ENCODE measurements at regions not wholly inside any gene's neighbourhood (a gene's known extent, or its start where the extent isn't known, plus 50 kb on each side); places are given as distances from the start of the nearest gene placed in this dataset.

DNA sequence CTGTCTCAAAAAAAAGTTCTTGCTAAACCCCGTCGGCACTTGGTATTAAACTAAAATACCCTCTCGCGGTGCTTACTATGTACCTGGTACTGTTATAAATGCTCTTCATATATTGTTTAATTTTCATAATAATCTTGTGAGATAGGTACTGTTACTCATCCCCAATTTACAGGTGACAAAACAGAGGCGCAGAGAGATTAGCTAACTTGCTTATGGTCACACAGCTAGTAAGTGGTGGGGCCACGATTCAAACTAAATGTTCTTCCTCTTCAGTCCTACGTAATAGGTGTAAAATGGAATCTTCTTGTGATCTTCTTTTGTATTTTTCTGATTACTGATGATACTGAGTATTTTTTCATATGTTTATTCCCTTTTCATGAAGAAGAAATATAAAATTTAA, 51.3 kb downstream of the TET3 start:
- no peak for DNase-seq (ENCODE audit: low read depth)
- TF ChIP-seq, protein P1, sequence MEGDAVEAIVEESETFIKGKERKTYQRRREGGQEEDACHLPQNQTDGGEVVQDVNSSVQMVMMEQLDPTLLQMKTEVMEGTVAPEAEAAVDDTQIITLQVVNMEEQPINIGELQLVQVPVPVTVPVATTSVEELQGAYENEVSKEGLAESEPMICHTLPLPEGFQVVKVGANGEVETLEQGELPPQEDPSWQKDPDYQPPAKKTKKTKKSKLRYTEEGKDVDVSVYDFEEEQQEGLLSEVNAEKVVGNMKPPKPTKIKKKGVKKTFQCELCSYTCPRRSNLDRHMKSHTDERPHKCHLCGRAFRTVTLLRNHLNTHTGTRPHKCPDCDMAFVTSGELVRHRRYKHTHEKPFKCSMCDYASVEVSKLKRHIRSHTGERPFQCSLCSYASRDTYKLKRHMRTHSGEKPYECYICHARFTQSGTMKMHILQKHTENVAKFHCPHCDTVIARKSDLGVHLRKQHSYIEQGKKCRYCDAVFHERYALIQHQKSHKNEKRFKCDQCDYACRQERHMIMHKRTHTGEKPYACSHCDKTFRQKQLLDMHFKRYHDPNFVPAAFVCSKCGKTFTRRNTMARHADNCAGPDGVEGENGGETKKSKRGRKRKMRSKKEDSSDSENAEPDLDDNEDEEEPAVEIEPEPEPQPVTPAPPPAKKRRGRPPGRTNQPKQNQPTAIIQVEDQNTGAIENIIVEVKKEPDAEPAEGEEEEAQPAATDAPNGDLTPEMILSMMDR (IDR thresholded peaks at IDR 0.05; ENCODE audit: insufficient read depth, low read depth, low read length) = no peak
- H3K4me3 ChIP-seq (ENCODE audit: low read depth, low read length) = no peak overlapping the region

DNA sequence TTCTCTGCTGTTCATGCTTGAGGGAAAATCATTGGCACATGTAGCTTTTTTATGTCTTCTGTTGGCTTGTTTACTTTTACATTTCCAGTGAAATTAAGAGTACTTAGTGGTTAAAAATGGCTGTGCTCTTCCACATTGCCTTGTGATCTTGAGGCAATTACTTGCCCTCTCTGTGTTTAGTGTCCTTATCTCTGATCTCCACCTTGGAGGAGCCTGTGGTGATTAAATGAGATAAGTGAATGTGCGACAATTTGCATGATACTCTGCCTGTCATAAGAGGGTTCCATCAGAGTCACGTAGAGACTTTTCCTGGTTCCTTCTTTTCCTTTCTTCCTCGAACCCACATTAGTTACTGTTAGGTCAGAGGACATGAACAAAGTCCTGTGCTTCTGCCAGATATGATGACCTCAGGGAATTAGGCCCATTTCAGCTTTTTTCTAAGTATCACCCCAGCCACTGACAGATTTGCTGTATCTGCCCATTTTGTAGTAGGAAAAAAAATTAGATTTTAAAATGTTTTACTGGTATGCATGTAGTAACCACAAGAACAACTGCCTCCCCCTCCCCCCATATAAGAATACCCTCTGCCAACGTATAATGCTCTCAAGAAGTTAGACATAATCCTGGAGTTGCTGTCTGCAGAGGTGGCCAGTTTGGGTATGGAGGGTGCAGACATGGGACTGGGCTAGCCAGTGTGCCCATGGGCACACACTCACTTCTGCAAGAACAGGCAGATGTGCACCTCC, 51.9 kb downstream of the TET3 start:
- peak; percentile 64 for DNase-seq (ENCODE audit: low read depth)
- TF ChIP-seq, protein P1 (IDR thresholded peaks at IDR 0.05; ENCODE audit: insufficient read depth, low read depth, low read length) = no peak
- H3K4me3 ChIP-seq (ENCODE audit: low read depth, low read length) = no peak overlapping the region

DNA sequence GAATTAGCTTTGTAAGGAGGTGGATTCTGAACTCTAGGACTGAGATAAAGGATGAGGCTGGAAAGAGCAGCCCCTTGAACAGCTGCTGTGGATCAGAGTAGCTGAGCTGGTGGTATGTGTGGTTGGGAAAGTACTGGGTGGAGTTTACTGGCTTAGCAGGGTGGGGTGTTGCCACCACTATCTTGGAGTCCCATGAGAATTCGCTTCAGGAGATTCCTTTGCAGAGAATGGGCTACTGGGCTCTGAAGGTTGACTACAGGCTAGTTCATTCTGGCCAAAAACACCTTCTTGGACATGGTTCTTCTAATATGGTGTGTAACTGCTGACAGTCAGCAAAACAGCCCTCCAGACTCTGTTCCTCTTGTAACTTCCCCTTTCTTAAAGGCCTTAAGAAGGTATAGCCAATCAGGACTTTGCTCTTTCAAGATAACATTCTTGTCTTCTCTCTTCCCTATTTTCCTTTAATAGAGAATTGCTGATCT, 52.7 kb downstream of the TET3 start:
- peak; percentile 91 for DNase-seq (ENCODE audit: low read depth)
- no peak overlapping the region for H3K4me3 ChIP-seq (ENCODE audit: low read depth, low read length)
- TF ChIP-seq, protein P1 (IDR thresholded peaks at IDR 0.05; ENCODE audit: insufficient read depth, low read depth, low read length) = no peak

DNA sequence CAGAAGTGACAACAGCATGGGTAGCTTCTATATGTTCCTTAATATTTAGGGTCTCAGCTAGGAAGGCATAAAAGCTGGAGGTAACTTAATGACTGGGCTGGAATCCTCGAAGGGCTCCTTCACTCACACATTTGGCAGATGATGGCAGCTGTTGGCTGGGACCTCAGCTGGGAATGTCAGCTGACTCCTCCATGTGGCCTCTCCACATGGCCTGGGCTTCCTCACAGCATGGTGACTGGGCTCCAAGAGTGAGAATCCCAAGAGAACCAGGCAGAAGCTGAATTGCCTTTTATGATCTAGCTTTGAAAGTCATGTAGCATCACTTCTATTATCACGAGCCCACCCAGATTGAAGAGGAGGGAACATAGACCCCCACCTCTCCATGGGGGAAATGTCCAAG, 54.9 kb downstream of the TET3 start:
- no peak for DNase-seq (ENCODE audit: low read depth)
- TF ChIP-seq, protein P1 (IDR thresholded peaks at IDR 0.05; ENCODE audit: insufficient read depth, low read depth, low read length) = no peak
- H3K4me3 ChIP-seq (ENCODE audit: low read depth, low read length) = no peak overlapping the region

DNA sequence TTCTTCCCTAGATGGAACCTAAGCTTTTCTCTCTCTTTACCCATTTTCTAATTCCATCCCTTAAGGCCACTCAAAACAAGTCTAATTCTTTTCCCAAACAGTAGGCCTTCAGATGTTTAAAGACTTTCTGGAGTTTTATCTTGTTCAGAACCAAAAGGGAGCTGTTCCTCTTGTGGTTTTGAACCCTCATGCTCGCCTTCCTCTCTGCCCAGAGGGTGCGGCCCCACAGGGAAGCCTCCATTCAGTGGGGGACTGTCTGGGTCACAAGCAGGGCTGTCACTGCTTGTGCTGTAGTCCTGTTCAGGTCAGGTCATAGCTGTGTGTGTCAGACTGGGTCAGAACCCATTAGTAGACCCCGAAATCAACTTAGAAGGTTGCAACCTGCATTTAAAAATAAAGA, 56.5 kb downstream of the TET3 start:
- TF ChIP-seq, protein P1 (IDR thresholded peaks at IDR 0.05; ENCODE audit: insufficient read depth, low read depth, low read length) = no peak
- H3K4me3 ChIP-seq (ENCODE audit: low read depth, low read length) = no peak overlapping the region
- DNase-seq (ENCODE audit: low read depth) = no peak

DNA sequence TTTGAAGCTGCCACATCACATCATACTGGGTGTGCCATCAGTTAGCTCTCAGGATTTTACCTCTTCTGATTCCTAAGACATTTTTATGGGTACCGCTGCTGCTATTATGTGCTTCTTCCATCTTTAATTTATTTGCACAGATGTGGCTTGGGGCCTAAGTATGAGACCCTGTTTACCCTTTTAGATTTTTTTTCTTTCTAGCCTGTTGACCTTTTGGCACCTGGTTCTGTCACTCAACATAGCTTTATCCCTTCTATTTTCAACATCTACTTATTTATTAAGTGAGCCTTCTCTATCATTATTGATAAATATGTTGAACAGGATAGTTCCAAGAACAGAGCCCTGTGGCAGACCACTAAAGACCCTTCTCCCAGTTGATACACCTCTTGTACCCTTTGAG, 57.0 kb downstream of the TET3 start:
- TF ChIP-seq, protein P1 (IDR thresholded peaks at IDR 0.05; ENCODE audit: insufficient read depth, low read depth, low read length) = no peak
- no peak overlapping the region for H3K4me3 ChIP-seq (ENCODE audit: low read depth, low read length)
- DNase-seq (ENCODE audit: low read depth) = no peak

DNA sequence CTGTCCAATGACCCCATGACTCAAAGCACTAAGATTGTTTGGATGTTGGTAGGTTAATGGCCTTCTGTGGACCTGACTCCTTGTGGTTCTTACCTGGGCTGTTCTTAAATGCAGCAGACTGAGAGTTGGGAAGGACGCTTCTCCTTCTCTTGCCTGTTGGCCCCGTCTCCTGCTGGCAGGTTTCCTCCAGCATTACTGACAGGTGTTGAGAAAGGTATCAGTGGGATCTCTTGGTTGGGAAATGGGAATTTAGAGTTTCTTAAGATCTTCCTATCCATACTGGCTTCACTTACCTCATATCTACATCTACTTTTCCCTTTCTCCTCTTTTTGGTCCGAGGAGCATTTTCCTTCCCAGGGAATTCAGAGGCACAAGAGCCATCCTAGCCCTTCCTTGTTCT, 57.9 kb downstream of the TET3 start:
- TF ChIP-seq, protein P1 (IDR thresholded peaks at IDR 0.05; ENCODE audit: insufficient read depth, low read depth, low read length) = no peak
- H3K4me3 ChIP-seq (ENCODE audit: low read depth, low read length) = no peak overlapping the region
- DNase-seq (ENCODE audit: low read depth) = no peak
